ENCODE measurements at regions not wholly inside any gene's neighbourhood (a gene's known extent, or its start where the extent isn't known, plus 50 kb on each side); places are given as distances from the start of the nearest gene placed in this dataset.

DNA sequence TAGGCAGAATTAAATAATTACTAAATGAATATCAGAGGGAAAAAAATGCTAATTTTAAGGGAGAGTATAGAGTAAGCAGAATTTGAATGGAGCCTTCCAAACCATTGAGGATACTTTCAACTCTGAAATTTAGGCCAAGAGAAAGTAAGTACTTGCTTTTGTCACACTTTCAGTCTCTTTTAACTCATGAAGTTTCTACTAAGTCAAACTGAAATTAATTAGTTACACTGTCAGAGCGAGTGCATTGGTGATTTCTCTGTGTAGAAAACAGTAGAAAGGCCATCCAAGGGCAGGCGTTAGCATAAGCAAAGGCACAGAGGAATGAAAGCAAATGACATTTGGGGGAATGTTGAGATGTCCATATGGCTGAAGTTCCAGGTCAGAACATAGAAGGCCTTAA is 92.9 kb downstream of the PLEKHG1 start:
- no peak for TF ChIP-seq CTCF (IDR thresholded peaks at IDR 0.05; ENCODE audit: insufficient read depth, low read length, poor library complexity, severe bottlenecking)
- no peak for TF ChIP-seq EZH2phosphoT487 (conservative IDR thresholded peaks at IDR 0.05; ENCODE audit: low read length)

All from SU-DHL-6 (cell line).